Gastroesophageal sphincter (tissue), 3 donors: ENCODE measurements at regions not wholly inside any gene's neighbourhood (a gene's known extent, or its start where the extent isn't known, plus 50 kb on each side); places are given as distances from the start of the nearest gene placed in this dataset.

ENCODE experiments used
- POLR2A ChIP-seq, 2 donors: fragments of 450-650 bp; IDR thresholded peaks; one replicate each; pipeline ENCODE4 v1.6.1; 2017; ENCODE audit warnings: antibody characterized with exemption in 2 of 2, mild to moderate bottlenecking in 2 of 2, moderate library complexity in 1 of 2
- POLR2AphosphoS5 ChIP-seq: sonication (generic); formaldehyde crosslinking; IDR thresholded peaks from one replicate; pipeline ENCODE4 v1.6.1; 2017; ENCODE audit warnings: antibody characterized with exemption
- TF ChIP-seq, protein P1 (sequence below), 4 experiments: fragments of 200-600 bp in 2 of 4; fragments of 450-650 bp in 2 of 4; sonication (generic) in 1 of 4; IDR thresholded peaks; one replicate each; pipeline ENCODE4 v1.5.1; 2017 to 2019; ENCODE audit warnings: antibody characterized with exemption in 4 of 4, mild to moderate bottlenecking in 2 of 4, moderate library complexity in 2 of 4

DNA sequence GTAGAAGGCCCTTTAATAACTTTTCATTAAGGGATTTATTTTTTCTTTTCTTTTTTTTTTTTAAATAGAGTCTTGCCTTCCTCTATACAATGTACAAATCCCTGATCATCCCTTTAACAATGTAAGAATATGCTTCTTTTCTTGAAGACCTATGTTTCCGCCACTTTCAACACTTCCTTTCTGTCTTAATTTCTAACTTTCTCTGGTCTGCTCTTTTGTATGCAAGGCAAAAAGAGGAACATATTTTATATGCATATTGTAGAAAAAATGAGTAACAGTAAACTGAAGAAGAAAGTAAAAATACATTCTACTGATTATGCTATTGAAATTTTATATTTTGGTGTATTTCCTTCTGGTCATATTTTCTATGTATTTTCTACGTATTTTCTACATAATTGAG, 484.7 kb downstream of the TFAP2B start:
- TF ChIP-seq, protein P1, sequence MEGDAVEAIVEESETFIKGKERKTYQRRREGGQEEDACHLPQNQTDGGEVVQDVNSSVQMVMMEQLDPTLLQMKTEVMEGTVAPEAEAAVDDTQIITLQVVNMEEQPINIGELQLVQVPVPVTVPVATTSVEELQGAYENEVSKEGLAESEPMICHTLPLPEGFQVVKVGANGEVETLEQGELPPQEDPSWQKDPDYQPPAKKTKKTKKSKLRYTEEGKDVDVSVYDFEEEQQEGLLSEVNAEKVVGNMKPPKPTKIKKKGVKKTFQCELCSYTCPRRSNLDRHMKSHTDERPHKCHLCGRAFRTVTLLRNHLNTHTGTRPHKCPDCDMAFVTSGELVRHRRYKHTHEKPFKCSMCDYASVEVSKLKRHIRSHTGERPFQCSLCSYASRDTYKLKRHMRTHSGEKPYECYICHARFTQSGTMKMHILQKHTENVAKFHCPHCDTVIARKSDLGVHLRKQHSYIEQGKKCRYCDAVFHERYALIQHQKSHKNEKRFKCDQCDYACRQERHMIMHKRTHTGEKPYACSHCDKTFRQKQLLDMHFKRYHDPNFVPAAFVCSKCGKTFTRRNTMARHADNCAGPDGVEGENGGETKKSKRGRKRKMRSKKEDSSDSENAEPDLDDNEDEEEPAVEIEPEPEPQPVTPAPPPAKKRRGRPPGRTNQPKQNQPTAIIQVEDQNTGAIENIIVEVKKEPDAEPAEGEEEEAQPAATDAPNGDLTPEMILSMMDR (IDR thresholded peaks at IDR 0.05) = no peak
- TF ChIP-seq POLR2AphosphoS5 (no peak), POLR2A (IDR thresholded peaks at IDR 0.05) (no peak)
